ENCODE measurements at regions not wholly inside any gene's neighbourhood (a gene's known extent, or its start where the extent isn't known, plus 50 kb on each side); places are given as distances from the start of the nearest gene placed in this dataset.

DNA sequence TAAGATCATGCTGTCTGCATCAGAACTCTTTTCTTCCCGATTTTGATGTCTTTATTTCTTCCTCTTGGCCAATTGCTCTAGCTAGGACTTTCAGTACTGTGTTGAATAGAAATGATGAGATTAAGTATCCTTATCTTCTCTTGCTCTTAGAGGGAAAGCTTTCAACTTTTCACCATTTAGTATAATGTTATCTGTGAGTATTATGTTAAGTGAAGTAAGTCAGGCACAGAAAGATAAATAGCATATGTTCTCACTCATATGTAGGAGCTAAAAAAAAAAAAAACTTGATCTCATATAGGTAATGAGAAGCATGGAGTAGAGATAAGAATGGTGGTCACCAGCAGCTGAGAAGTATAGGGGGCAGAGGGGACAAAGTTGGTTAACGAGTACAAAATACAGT, 1089.5 kb downstream of the TDRD15 start:
- no peak for DNase-seq
- Histone ChIP-seq H3K27me3 (ENCODE audit: control insufficient read depth, insufficient read depth, low read length) (no peaks in the 10 kb centered on the region), H3K4me1 (ENCODE audit: control insufficient read depth, insufficient read depth, low read length) (no peaks in the 10 kb centered on the region), H3K4me3 (ENCODE audit: low read length) (no peak overlapping the region), H3K27ac (ENCODE audit: low read length) (no peak overlapping the region), H3K36me3 (ENCODE audit: control insufficient read depth, insufficient read depth, low read length) (no peaks in the 10 kb centered on the region), H3K9me3 (ENCODE audit: control insufficient read depth, low read depth, low read length) (no peaks in the 10 kb centered on the region)
- WGBS (ENCODE audit: insufficient coverage, low lambda C conversion rate): 89% methylated on average over 1 of the region's 2 CpGs

DNA sequence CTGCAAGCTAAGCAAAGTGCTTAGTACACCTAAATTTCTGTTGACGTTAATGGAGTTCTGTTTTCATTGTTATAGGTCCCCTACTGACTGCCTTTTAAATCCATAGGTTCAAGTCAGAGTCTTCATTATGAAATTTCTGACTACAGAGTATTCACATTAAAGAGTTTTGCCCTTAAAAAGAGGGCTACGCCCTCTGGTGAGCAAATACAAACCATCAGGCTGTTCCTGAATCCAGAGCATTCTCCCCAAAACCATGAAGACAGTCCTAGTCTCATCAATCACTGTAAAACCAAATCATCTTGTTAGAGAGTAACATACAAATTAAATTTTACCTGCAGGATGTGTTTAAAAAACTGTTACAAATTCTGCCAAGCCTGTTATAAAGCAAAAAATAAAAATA, 1091.7 kb downstream of the TDRD15 start:
- no peak for DNase-seq
- no CpG with 5 or more reads among the region's 2 CpGs for WGBS (ENCODE audit: insufficient coverage, low lambda C conversion rate)
- H3K4me1 ChIP-seq (ENCODE audit: control insufficient read depth, insufficient read depth, low read length): no peaks in the 10 kb centered on the region
- no peaks in the 10 kb centered on the region for H3K27me3 ChIP-seq (ENCODE audit: control insufficient read depth, insufficient read depth, low read length)
- no peaks in the 10 kb centered on the region for H3K36me3 ChIP-seq (ENCODE audit: control insufficient read depth, insufficient read depth, low read length)
- no peaks in the 10 kb centered on the region for H3K9me3 ChIP-seq (ENCODE audit: control insufficient read depth, low read depth, low read length)
- H3K27ac ChIP-seq (ENCODE audit: low read length): no peak overlapping the region
- no peak overlapping the region for H3K4me3 ChIP-seq (ENCODE audit: low read length)

DNA sequence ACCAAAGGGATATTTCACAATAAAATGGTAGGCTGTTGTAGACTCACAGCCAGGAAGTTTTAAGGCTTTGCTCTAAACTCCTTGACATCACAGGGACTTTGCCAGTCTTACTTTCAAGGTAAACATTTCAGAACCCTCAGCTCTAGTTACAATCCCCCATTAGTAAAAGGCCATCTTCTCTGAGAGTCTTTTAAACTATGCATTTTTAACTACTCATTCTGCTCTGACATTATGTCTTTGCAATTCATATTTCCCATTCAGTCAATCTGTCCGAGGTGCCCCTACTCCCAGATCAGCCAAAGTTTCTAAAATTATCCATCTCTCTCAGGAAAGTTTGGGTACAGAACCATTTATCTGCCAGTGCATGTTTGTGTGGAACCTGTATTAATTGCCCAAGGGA, 1094.1 kb downstream of the TDRD15 start:
- H3K9me3 ChIP-seq (ENCODE audit: control insufficient read depth, low read depth, low read length): no peaks in the 10 kb centered on the region
- no peak overlapping the region for H3K4me3 ChIP-seq (ENCODE audit: low read length)
- no peak overlapping the region for H3K27ac ChIP-seq (ENCODE audit: low read length)
- no peaks in the 10 kb centered on the region for H3K36me3 ChIP-seq (ENCODE audit: control insufficient read depth, insufficient read depth, low read length)
- H3K27me3 ChIP-seq (ENCODE audit: control insufficient read depth, insufficient read depth, low read length): no peaks in the 10 kb centered on the region
- no peak for DNase-seq
- 100% methylated on average over 1 of the region's 1 CpG for WGBS (ENCODE audit: insufficient coverage, low lambda C conversion rate)
- no peaks in the 10 kb centered on the region for H3K4me1 ChIP-seq (ENCODE audit: control insufficient read depth, insufficient read depth, low read length)

- no peak overlapping the region for H3K4me3 ChIP-seq (ENCODE audit: low read length)
- DNase-seq: no peak
- H3K9me3 ChIP-seq (ENCODE audit: control insufficient read depth, low read depth, low read length): no peaks in the 10 kb centered on the region
- H3K36me3 ChIP-seq (ENCODE audit: control insufficient read depth, insufficient read depth, low read length): no peaks in the 10 kb centered on the region
- WGBS (ENCODE audit: insufficient coverage, low lambda C conversion rate): no CpG with 5 or more reads among the region's 1 CpG
- H3K27ac ChIP-seq (ENCODE audit: low read length): no peak overlapping the region
- H3K27me3 ChIP-seq (ENCODE audit: control insufficient read depth, insufficient read depth, low read length): no peaks in the 10 kb centered on the region
- H3K4me1 ChIP-seq (ENCODE audit: control insufficient read depth, insufficient read depth, low read length): no peaks in the 10 kb centered on the region
Measured at GRCh38 chr2:22221006-22221405, 1097.2 kb downstream of the TDRD15 start.

DNA sequence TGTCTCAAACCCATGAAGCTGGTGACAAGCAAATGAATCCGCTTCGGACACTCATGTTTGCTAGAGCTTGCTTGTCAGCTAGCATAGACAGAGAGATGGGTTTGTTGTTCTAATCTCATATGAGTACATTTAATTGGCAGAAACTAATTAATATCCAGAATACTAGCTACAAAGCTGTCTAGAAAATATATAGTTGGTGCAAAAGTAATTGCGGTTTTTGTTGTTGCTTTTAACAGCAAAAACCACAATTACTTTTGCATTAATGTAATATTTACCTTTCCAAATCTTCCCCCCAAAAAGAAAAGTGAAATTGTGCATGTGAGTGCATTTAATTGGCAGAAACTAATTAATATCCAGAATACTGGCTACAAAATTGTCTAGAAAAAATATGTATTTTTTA, 1115.2 kb downstream of the TDRD15 start:
- Histone ChIP-seq H3K4me3 (ENCODE audit: low read length) (no peak overlapping the region), H3K27ac (ENCODE audit: low read length) (no peak overlapping the region), H3K36me3 (ENCODE audit: control insufficient read depth, insufficient read depth, low read length) (no peaks in the 10 kb centered on the region), H3K9me3 (ENCODE audit: control insufficient read depth, low read depth, low read length) (no peaks in the 10 kb centered on the region), H3K4me1 (ENCODE audit: control insufficient read depth, insufficient read depth, low read length) (no peaks in the 10 kb centered on the region), H3K27me3 (ENCODE audit: control insufficient read depth, insufficient read depth, low read length) (no peaks in the 10 kb centered on the region)
- DNase-seq: no peak
- no CpG with 5 or more reads among the region's 3 CpGs for WGBS (ENCODE audit: insufficient coverage, low lambda C conversion rate)

DNA sequence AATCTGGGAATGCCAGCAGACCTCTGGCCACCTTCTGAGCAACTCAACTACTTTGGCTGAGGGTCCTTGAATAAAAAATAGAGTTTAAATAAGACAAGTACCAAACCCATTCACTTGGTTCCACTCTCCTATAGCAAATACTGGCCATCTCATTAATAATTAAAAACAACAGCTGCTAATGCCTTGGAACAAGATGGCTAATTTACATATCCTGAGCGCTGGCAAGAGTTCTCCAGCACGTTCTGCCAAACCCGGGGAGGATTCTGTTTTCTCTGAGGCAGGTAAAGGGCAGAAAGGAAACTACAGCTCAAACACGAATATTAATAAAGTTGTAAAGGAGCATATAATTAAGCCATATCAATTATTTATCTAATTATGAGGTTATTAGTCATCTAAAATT, 1123.7 kb downstream of the TDRD15 start:
- Histone ChIP-seq H3K9me3 (ENCODE audit: control insufficient read depth, low read depth, low read length) (no peaks in the 10 kb centered on the region), H3K36me3 (ENCODE audit: control insufficient read depth, insufficient read depth, low read length) (no peaks in the 10 kb centered on the region), H3K27me3 (ENCODE audit: control insufficient read depth, insufficient read depth, low read length) (no peaks in the 10 kb centered on the region), H3K4me3 (ENCODE audit: low read length) (no peak overlapping the region), H3K4me1 (ENCODE audit: control insufficient read depth, insufficient read depth, low read length) (no peaks in the 10 kb centered on the region), H3K27ac (ENCODE audit: low read length) (no peak overlapping the region)
- WGBS (ENCODE audit: insufficient coverage, low lambda C conversion rate): 88% methylated on average over 1 of the region's 4 CpGs
- DNase-seq: no peak

DNA sequence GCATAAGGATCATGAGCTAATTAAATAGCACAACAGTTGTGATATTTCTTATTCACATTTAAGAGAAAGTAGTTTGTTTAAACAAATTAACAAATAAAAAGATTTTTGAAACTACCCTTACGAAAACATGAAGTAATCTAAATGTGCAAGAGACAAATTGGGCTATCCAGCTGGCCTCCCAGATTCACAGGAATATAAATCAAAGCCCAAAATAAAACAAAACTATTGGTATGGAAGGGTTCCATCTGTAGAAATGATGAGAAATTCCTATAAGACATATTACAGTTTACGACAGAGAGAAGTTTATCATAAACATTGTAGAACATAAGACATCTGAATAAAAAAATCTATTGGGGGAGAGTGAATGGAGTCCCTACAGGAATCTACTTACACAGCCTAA, 1125.1 kb downstream of the TDRD15 start:
- no peaks in the 10 kb centered on the region for H3K27me3 ChIP-seq (ENCODE audit: control insufficient read depth, insufficient read depth, low read length)
- no peak overlapping the region for H3K27ac ChIP-seq (ENCODE audit: low read length)
- H3K9me3 ChIP-seq (ENCODE audit: control insufficient read depth, low read depth, low read length): no peaks in the 10 kb centered on the region
- no peaks in the 10 kb centered on the region for H3K36me3 ChIP-seq (ENCODE audit: control insufficient read depth, insufficient read depth, low read length)
- WGBS (ENCODE audit: insufficient coverage, low lambda C conversion rate): no CpG with 5 or more reads among the region's 2 CpGs
- H3K4me3 ChIP-seq (ENCODE audit: low read length): no peak overlapping the region
- no peaks in the 10 kb centered on the region for H3K4me1 ChIP-seq (ENCODE audit: control insufficient read depth, insufficient read depth, low read length)
- DNase-seq: peak in 1 of 2 donors; percentile 3

GRCh38 chr2:22253171-22253570, 1129.4 kb downstream of the TDRD15 start:
- no peaks in the 10 kb centered on the region for H3K36me3 ChIP-seq (ENCODE audit: control insufficient read depth, insufficient read depth, low read length)
- no peaks in the 10 kb centered on the region for H3K9me3 ChIP-seq (ENCODE audit: control insufficient read depth, low read depth, low read length)
- no peak overlapping the region for H3K27ac ChIP-seq (ENCODE audit: low read length)
- no peaks in the 10 kb centered on the region for H3K27me3 ChIP-seq (ENCODE audit: control insufficient read depth, insufficient read depth, low read length)
- H3K4me3 ChIP-seq (ENCODE audit: low read length): no peak overlapping the region
- no CpG with 5 or more reads among the region's 2 CpGs for WGBS (ENCODE audit: insufficient coverage, low lambda C conversion rate)
- no peak for DNase-seq
- H3K4me1 ChIP-seq (ENCODE audit: control insufficient read depth, insufficient read depth, low read length): no peaks in the 10 kb centered on the region

GRCh38 chr2:22261165-22261564, 1123.8 kb upstream of the KLHL29 start:
- Histone ChIP-seq H3K4me1 (ENCODE audit: control insufficient read depth, insufficient read depth, low read length) (no peaks in the 10 kb centered on the region), H3K9me3 (ENCODE audit: control insufficient read depth, low read depth, low read length) (no peaks in the 10 kb centered on the region), H3K27ac (ENCODE audit: low read length) (no peak overlapping the region), H3K36me3 (ENCODE audit: control insufficient read depth, insufficient read depth, low read length) (no peaks in the 10 kb centered on the region), H3K27me3 (ENCODE audit: control insufficient read depth, insufficient read depth, low read length) (no peaks in the 10 kb centered on the region), H3K4me3 (ENCODE audit: low read length) (no peak overlapping the region)
- 100% methylated on average over 3 of the region's 7 CpGs for WGBS (ENCODE audit: insufficient coverage, low lambda C conversion rate)
- no peak for DNase-seq

GRCh38 chr2:22270341-22270740, 1114.6 kb upstream of the KLHL29 start:
- no peaks in the 10 kb centered on the region for H3K27me3 ChIP-seq (ENCODE audit: control insufficient read depth, insufficient read depth, low read length)
- H3K9me3 ChIP-seq (ENCODE audit: control insufficient read depth, low read depth, low read length): peaks cover 4% of the 10 kb centered on the region
- no peak overlapping the region for H3K4me3 ChIP-seq (ENCODE audit: low read length)
- DNase-seq: no peak
- no peak overlapping the region for H3K27ac ChIP-seq (ENCODE audit: low read length)
- H3K4me1 ChIP-seq (ENCODE audit: control insufficient read depth, insufficient read depth, low read length): no peaks in the 10 kb centered on the region
- no peaks in the 10 kb centered on the region for H3K36me3 ChIP-seq (ENCODE audit: control insufficient read depth, insufficient read depth, low read length)
- 100% methylated on average over 1 of the region's 1 CpG for WGBS (ENCODE audit: insufficient coverage, low lambda C conversion rate)

DNA sequence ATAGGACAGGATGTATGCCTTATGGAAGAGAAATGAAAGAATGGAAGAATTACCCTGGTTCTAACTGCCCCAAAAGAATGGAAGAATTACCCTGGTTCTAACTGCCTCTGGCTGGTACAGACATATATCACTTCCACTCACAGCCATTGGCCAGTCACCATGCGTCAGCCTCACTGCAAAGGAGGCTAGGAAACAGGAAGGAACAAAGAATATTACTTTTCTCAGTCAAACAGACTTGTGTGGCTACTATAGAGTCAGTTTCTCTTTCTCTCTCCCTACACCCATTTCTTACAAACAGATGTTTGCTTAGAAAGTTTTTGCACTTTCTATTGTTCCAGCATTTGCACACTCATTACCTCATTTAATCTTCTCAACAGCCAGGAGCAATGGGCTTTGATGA, 1111.1 kb upstream of the KLHL29 start:
- H3K9me3 ChIP-seq (ENCODE audit: control insufficient read depth, low read depth, low read length): peaks cover 4% of the 10 kb centered on the region
- H3K4me1 ChIP-seq (ENCODE audit: control insufficient read depth, insufficient read depth, low read length): no peaks in the 10 kb centered on the region
- no peaks in the 10 kb centered on the region for H3K27me3 ChIP-seq (ENCODE audit: control insufficient read depth, insufficient read depth, low read length)
- no peaks in the 10 kb centered on the region for H3K36me3 ChIP-seq (ENCODE audit: control insufficient read depth, insufficient read depth, low read length)
- no CpG with 5 or more reads among the region's 1 CpG for WGBS (ENCODE audit: insufficient coverage, low lambda C conversion rate)
- no peak overlapping the region for H3K4me3 ChIP-seq (ENCODE audit: low read length)
- DNase-seq: no peak
- H3K27ac ChIP-seq (ENCODE audit: low read length): no peak overlapping the region
